RWPE1 (cell line): ENCODE measurements at regions not wholly inside any gene's neighbourhood (a gene's known extent, or its start where the extent isn't known, plus 50 kb on each side); places are given as distances from the start of the nearest gene placed in this dataset.

Source experiments
- CTCF ChIA-PET: fragments of 350-600 bp; sonication (Branson Sonifier 250); formaldehyde crosslinking; extraction: SDS; loops from one replicate; lab custom pipeline; 2021; lab: Yijun Ruan, JAX
- POLR2A ChIA-PET: fragments of 400-600 bp; formaldehyde crosslinking; extraction: SDS; loops from one replicate; lab custom pipeline; 2020; ENCODE audit warnings: antibody characterized with exemption; ENCODE audit not compliant: low non-redundant PET; lab: Yijun Ruan, JAX
- DNase-seq: peaks from one replicate; pipeline ENCODE4 v3.0.0; 2012; ENCODE audit warnings: low spot score
- H3K27ac ChIP-seq: fragments of 450-650 bp; 2 replicates; pipeline ENCODE4 v1.5.1; 2017
- CTCF ChIP-seq: fragments of 450-650 bp; conservative IDR thresholded peaks from 2 replicates; pipeline ENCODE4 v1.5.1; 2017; ENCODE audit warnings: low read depth, mild to moderate bottlenecking

- no peak for DNase-seq
- TF ChIP-seq CTCF = no peak
- no peak overlapping the region for H3K27ac ChIP-seq
- CTCF ChIA-PET = no interaction called here
- POLR2A ChIA-PET = no interaction called here
These were observed 55.3 kb upstream of the ZRANB1 start for GRCh38 chr10:124886610-124887009.

GRCh38 chr10:124888262-124888661 lies 53.7 kb upstream of the ZRANB1 start:
- DNase-seq = no peak
- ChIA-PET CTCF (no interaction called here), POLR2A (no interaction called here)
- no peak overlapping the region for H3K27ac ChIP-seq
- no peak for TF ChIP-seq CTCF

GRCh38 chr10:124892031-124892430 lies 49.9 kb upstream of the ZRANB1 start:
- ChIA-PET CTCF (interaction anchor here (0.6 to 1.1 kb wide), 3 partner anchors 9 to 13 kb away, joined by 3 read pairs; no protein-coding TSS in a partner anchor), POLR2A (interaction anchor here (0.5 to 0.7 kb wide), 2 partner anchors 30 to 46 kb away, joined by 3 read pairs; no protein-coding TSS in a partner anchor)
- no peak for DNase-seq
- no peak overlapping the region for H3K27ac ChIP-seq
- TF ChIP-seq CTCF = no peak
